Endodermal cell (in vitro differentiated cells): ENCODE measurements at regions not wholly inside any gene's neighbourhood (a gene's known extent, or its start where the extent isn't known, plus 50 kb on each side); places are given as distances from the start of the nearest gene placed in this dataset.

Experiments
- DNase-seq: peaks from one replicate; pipeline ENCODE4 v3.0.0-alpha.2; 2017
- H3K27ac ChIP-seq: 2 replicates; pipeline ENCODE4 v1.5.1; 2013; ENCODE audit warnings: mild to moderate bottlenecking, low read depth, low read length, moderate library complexity
- H3K27me3 ChIP-seq: 2 replicates; pipeline ENCODE4 v1.6.1; 2013; ENCODE audit warnings: mild to moderate bottlenecking, low read length, moderate library complexity; ENCODE audit not compliant: insufficient read depth, control insufficient read depth, poor library complexity, severe bottlenecking
- H3K36me3 ChIP-seq: 2 replicates; pipeline ENCODE4 v1.7.0; 2013; ENCODE audit warnings: mild to moderate bottlenecking, low read length, moderate library complexity; ENCODE audit not compliant: control insufficient read depth, insufficient read depth
- H3K4me1 ChIP-seq: one replicate; pipeline ENCODE4 v1.7.0; 2013; ENCODE audit warnings: low read length; ENCODE audit not compliant: control insufficient read depth, insufficient read depth
- H3K4me3 ChIP-seq: 2 replicates; pipeline ENCODE4 v1.5.1; 2013; ENCODE audit warnings: mild to moderate bottlenecking, low read length, moderate library complexity
- H3K9ac ChIP-seq: 2 replicates; pipeline ENCODE4 v1.6.1; 2013; ENCODE audit warnings: mild to moderate bottlenecking, low read length, moderate library complexity; ENCODE audit not compliant: poor library complexity, severe bottlenecking; ENCODE audit errors: extremely low read depth
- H3K9me3 ChIP-seq: 2 replicates; pipeline ENCODE4 v1.6.1; 2013; ENCODE audit warnings: mild to moderate bottlenecking, low read length, moderate library complexity; ENCODE audit not compliant: control insufficient read depth
- H3K27ac Mint-ChIP-seq: 2 replicates; pipeline ENCODE4 v1.8.0; 2020; ENCODE audit warnings: mixed read lengths
- H3K27me3 Mint-ChIP-seq: 2 replicates; pipeline ENCODE4 v1.8.0; 2021; ENCODE audit warnings: mild to moderate bottlenecking, mixed read lengths; ENCODE audit not compliant: insufficient read depth
- H3K36me3 Mint-ChIP-seq: 2 replicates; pipeline ENCODE4 v1.8.0; 2020; ENCODE audit warnings: low read depth, mixed read lengths
- H3K4me1 Mint-ChIP-seq: 2 replicates; pipeline ENCODE4 v1.8.0; 2020; ENCODE audit warnings: mixed read lengths
- H3K4me3 Mint-ChIP-seq: 2 replicates; pipeline ENCODE4 v1.8.0; 2020; ENCODE audit warnings: mild to moderate bottlenecking, moderate library complexity, mixed read lengths
- H3K9me3 Mint-ChIP-seq: 2 replicates; pipeline ENCODE4 v1.8.0; 2020; ENCODE audit warnings: mild to moderate bottlenecking, mixed read lengths
- WGBS, 2 experiments: methylation state at CpG; one replicate each; pipeline versions ENCODE4 v1.1.5 to v1.1.7; 2013; ENCODE audit warnings: missing lambda C conversion rate in 2 of 2, mixed read lengths in 1 of 2; ENCODE audit not compliant: insufficient coverage in 1 of 2, insufficient read length in 1 of 2; 5-methylcytosine and 5-hydroxymethylcytosine counted together
- TF ChIP-seq, protein P1 (sequence below): fragments of 200-600 bp; sonication (generic); conservative IDR thresholded peaks from 2 replicates; pipeline ENCODE4 v1.5.0; 2021; ENCODE audit warnings: antibody characterized with exemption, mild to moderate bottlenecking

DNA sequence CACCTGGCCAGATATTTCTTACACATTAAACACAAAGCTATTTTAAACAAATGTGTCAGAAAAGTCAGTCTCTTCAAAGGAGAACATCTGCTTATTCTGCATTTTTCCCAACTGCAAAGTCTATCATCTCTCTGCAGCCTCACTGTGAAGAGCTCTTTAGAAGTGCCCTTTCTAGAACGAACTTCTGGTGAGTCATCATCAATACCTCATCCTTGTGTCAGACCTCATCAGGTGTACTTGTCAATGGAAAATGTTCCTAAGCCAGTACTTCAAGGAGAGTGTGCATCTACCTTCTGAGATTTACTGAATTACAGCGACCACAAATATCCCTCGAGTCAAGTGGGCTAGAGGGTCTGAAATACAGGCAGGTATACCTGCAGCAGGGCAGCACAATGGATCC, 457.3 kb downstream of the LRIG3 start:
- H3K9me3 Mint-ChIP-seq: peaks cover 23% of the 10 kb centered on the region
- H3K36me3 ChIP-seq: no peaks in the 10 kb centered on the region
- H3K4me3 Mint-ChIP-seq: no peak overlapping the region

DNA sequence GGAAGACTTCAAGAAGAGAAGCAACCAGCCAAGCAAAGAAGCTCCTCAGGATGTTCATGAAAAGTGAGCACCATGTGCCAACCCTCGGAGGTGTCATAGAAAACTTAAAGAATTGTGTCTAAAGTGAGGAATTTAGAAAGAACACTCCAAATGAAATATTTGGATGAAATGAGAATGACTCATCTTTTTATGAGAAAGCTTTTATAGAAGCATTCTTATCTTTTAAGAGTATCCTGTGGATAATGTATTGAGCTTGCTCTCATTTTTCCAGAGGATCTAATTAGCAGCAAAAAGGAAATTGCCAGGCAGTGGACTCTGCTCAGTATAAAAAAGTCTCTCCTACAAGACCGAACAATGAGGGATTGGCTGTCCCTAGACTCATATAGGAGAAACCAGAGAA, 454.9 kb downstream of the LRIG3 start:
- Mint-ChIP-seq H3K9me3 (peaks cover 28% of the 10 kb centered on the region), H3K27me3 (no peaks in the 10 kb centered on the region)
- 91 to 100% methylated on average over 2 of the region's 2 CpGs for WGBS, 2 experiments

More for the DNA sequence above, 457.3 kb downstream of the LRIG3 start:
- peaks cover 12% of the 10 kb centered on the region for H3K9me3 ChIP-seq
- Mint-ChIP-seq H3K4me1 (no peaks in the 10 kb centered on the region), H3K27me3 (no peaks in the 10 kb centered on the region), H3K36me3 (peaks cover 7% of the 10 kb centered on the region), H3K27ac (no peak overlapping the region)
- H3K27ac ChIP-seq: no peak overlapping the region
- no peaks in the 10 kb centered on the region for H3K27me3 ChIP-seq
- no peak overlapping the region for H3K9ac ChIP-seq
- WGBS, 2 experiments: 85 to 90% methylated on average over 3 of the region's 3 CpGs
- TF ChIP-seq, protein P1, sequence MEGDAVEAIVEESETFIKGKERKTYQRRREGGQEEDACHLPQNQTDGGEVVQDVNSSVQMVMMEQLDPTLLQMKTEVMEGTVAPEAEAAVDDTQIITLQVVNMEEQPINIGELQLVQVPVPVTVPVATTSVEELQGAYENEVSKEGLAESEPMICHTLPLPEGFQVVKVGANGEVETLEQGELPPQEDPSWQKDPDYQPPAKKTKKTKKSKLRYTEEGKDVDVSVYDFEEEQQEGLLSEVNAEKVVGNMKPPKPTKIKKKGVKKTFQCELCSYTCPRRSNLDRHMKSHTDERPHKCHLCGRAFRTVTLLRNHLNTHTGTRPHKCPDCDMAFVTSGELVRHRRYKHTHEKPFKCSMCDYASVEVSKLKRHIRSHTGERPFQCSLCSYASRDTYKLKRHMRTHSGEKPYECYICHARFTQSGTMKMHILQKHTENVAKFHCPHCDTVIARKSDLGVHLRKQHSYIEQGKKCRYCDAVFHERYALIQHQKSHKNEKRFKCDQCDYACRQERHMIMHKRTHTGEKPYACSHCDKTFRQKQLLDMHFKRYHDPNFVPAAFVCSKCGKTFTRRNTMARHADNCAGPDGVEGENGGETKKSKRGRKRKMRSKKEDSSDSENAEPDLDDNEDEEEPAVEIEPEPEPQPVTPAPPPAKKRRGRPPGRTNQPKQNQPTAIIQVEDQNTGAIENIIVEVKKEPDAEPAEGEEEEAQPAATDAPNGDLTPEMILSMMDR: no peak
- no peak overlapping the region for H3K4me3 ChIP-seq
- no peak for DNase-seq
- no peaks in the 10 kb centered on the region for H3K4me1 ChIP-seq

DNA sequence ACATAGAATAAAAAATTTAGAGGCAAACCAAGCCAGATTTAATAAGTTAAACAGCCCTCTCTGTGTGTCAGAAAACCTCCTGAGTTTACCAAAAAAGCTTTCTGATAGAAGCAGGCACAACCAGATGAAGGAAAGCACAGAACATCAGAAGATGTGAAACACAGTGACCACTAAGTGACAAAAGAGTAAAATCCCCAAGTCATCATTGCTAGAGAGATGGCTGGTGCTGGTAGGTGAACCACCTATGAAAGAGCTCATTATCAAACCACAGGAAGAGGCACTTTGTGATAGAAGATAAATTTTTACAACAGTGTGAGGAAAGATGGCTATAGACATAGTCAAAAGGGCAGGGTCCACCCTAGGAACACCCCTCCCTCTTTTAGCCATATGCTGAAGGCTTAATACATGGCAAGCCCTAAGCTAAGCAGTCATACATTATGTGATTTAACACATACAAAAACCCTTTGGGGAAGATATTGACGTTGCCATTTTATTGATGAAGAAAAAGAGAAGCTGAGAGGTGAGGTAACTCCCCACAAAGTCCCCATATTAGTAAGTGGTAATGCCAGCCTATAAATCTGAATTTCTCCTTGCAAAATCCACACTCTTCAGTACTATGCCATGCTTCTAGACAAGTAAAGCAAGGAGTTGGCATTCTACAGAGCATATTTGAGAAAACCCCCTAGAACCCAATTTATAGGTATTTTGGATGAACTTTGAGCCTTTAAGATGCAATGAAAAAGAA, 449.9 kb downstream of the LRIG3 start:
- Histone ChIP-seq H3K4me3 (no peak overlapping the region), H3K36me3 (no peaks in the 10 kb centered on the region), H3K4me1 (no peaks in the 10 kb centered on the region), H3K27ac (no peak overlapping the region), H3K27me3 (no peaks in the 10 kb centered on the region), H3K9ac (no peak overlapping the region), H3K9me3 (peaks cover 12% of the 10 kb centered on the region)
- peaks cover 32% of the 10 kb centered on the region for H3K9me3 Mint-ChIP-seq
- WGBS, 2 experiments: 67 to 80% methylated on average over 1 of the region's 1 CpG
- no peaks in the 10 kb centered on the region for H3K27me3 Mint-ChIP-seq
- DNase-seq: no peak
- H3K36me3 Mint-ChIP-seq: peaks cover 8% of the 10 kb centered on the region
- no peak overlapping the region for H3K4me3 Mint-ChIP-seq
- no peak overlapping the region for H3K27ac Mint-ChIP-seq
- TF ChIP-seq, protein P1: no peak
- H3K4me1 Mint-ChIP-seq: peaks cover 2% of the 10 kb centered on the region

More for the DNA sequence above, 454.9 kb downstream of the LRIG3 start:
- H3K4me3 Mint-ChIP-seq: no peak overlapping the region
- DNase-seq: no peak
- TF ChIP-seq, protein P1: no peak
- H3K36me3 ChIP-seq: no peaks in the 10 kb centered on the region
- no peak overlapping the region for H3K9ac ChIP-seq
- peaks cover 8% of the 10 kb centered on the region for H3K36me3 Mint-ChIP-seq
- no peak overlapping the region for H3K4me3 ChIP-seq
- H3K9me3 ChIP-seq: peaks cover 12% of the 10 kb centered on the region
- H3K4me1 ChIP-seq: no peaks in the 10 kb centered on the region
- H3K27me3 ChIP-seq: no peaks in the 10 kb centered on the region
- H3K27ac Mint-ChIP-seq: no peak overlapping the region
- no peak overlapping the region for H3K27ac ChIP-seq
- H3K4me1 Mint-ChIP-seq: peaks cover 2% of the 10 kb centered on the region
